HepG2 (cell line): ENCODE measurements at regions not wholly inside any gene's neighbourhood (a gene's known extent, or its start where the extent isn't known, plus 50 kb on each side); places are given as distances from the start of the nearest gene placed in this dataset.

Experiments
- ARNTL ChIP-seq: sonication (generic); formaldehyde crosslinking; IDR thresholded peaks from 2 replicates; pipeline ENCODE4 v1.4.0; 2020; ENCODE audit warnings: mild to moderate bottlenecking, missing genetic modification reagents
- ATF1 ChIP-seq: IDR thresholded peaks from 2 replicates; pipeline ENCODE4 v1.6.1; 2016; ENCODE audit warnings: mild to moderate bottlenecking, control low read depth
- BCL6 ChIP-seq: IDR thresholded peaks from 2 replicates; pipeline ENCODE4 v1.6.1; 2016; ENCODE audit warnings: missing genetic modification reagents, missing compliant biosample characterization
- BCLAF1 ChIP-seq: fragments of 450-650 bp; IDR thresholded peaks from 2 replicates; pipeline ENCODE4 v1.6.1; 2017; ENCODE audit warnings: mild to moderate bottlenecking
- CEBPG ChIP-seq: IDR thresholded peaks from 2 replicates; pipeline ENCODE4 v1.6.1; 2016
- HHEX ChIP-seq: IDR thresholded peaks from 2 replicates; pipeline ENCODE4 v1.6.1; 2016; ENCODE audit warnings: control low read depth
- NR2F6 ChIP-seq, 2 experiments: IDR thresholded peaks; 2 replicates each; pipeline ENCODE4 v1.6.1; 2016; ENCODE audit warnings: antibody characterized with exemption in 1 of 2, mild to moderate bottlenecking in 1 of 2
- NR3C1 ChIP-seq: sonication (generic); formaldehyde crosslinking; IDR thresholded peaks from 2 replicates; pipeline ENCODE4 v1.4.0; 2020; ENCODE audit warnings: missing genetic modification reagents
- RFX3 ChIP-seq: IDR thresholded peaks from 2 replicates; pipeline ENCODE4 v1.6.1; 2016; ENCODE audit warnings: missing biosample characterization, missing genetic modification reagents
- RFX5 ChIP-seq: IDR thresholded peaks from 2 replicates; pipeline ENCODE4 v1.6.1; 2011; ENCODE audit warnings: low read depth, low read length, improper control_type of control experiment
- RXRB ChIP-seq: IDR thresholded peaks from 2 replicates; pipeline ENCODE4 v1.6.1; 2016; ENCODE audit warnings: borderline replicate concordance, missing genetic modification reagents, missing compliant biosample characterization
- SIN3A ChIP-seq: IDR thresholded peaks from 2 replicates; pipeline ENCODE4 v1.6.1; 2011; ENCODE audit warnings: low read depth, mild to moderate bottlenecking, control low read depth, low read length, borderline replicate concordance
- SOX5 ChIP-seq: IDR thresholded peaks from 2 replicates; pipeline ENCODE4 v1.6.1; 2016; ENCODE audit warnings: borderline replicate concordance
- SP4 ChIP-seq: sonication (generic); formaldehyde crosslinking; IDR thresholded peaks from 2 replicates; pipeline ENCODE4 v1.8.1; 2023; ENCODE audit warnings: mild to moderate bottlenecking, missing genetic modification reagents
- TMF1 ChIP-seq: sonication (generic); formaldehyde crosslinking; IDR thresholded peaks from 2 replicates; pipeline ENCODE4 v1.8.1; 2022; ENCODE audit warnings: low read depth, missing genetic modification reagents
- ZFP36L2 ChIP-seq: sonication (generic); formaldehyde crosslinking; IDR thresholded peaks from 2 replicates; pipeline ENCODE4 v1.4.0; 2020; ENCODE audit warnings: missing genetic modification reagents
- ZNF253 ChIP-seq: sonication (generic); formaldehyde crosslinking; IDR thresholded peaks from 2 replicates; pipeline ENCODE4 v1.8.0; 2022; ENCODE audit warnings: mild to moderate bottlenecking, missing genetic modification reagents, borderline replicate concordance
- ZNF335 ChIP-seq: sonication (generic); formaldehyde crosslinking; IDR thresholded peaks from 2 replicates; pipeline ENCODE4 v1.4.0; 2020; ENCODE audit warnings: missing genetic modification reagents
- TF ChIP-seq, protein P1 (sequence below): IDR thresholded peaks from 2 replicates; pipeline ENCODE4 v1.6.1; 2016; ENCODE audit warnings: missing compliant biosample characterization, missing genetic modification reagents, borderline replicate concordance
- TF ChIP-seq, protein P2 (sequence below): sonication (generic); formaldehyde crosslinking; IDR thresholded peaks from 2 replicates; pipeline ENCODE4 v1.5.0; 2020; ENCODE audit warnings: mild to moderate bottlenecking, missing genetic modification reagents, borderline replicate concordance

DNA sequence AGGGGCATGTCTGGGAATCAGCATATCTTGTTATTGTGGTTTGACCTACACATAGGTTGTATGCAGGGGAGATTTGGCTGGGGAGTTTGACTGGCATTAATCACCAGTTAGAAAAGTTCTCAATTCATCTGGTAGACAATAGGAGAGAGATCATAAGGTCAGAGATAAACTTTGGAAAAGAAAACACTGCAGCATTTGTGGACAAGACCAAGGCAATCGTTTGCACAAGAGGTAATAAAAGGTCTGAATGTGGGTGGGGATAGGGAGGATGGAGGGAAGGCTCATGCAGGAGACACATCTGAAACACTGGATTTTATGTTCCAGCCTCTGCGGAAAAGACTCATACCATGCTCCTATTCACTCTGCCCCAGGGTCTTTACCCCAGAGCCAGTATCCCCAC is 136.9 kb downstream of the MAIP1 start (continued):
- TF ChIP-seq BCLAF1 (no peak), TMF1 (no peak), ZNF335 (CRISPR knock-in tag) (no peak), HHEX (CRISPR knock-in tag) (peak; percentile 28; the same call in 1 of the 2 replicates), SP4 (CRISPR knock-in tag) (no peak), ATF1 (CRISPR knock-in tag) (no peak), RXRB (no peak), RFX5 (no peak), NR2F6 (IDR thresholded peaks at IDR 0.05) (peak; percentile 58), NR2F6 (CRISPR knock-in tag; IDR thresholded peaks at IDR 0.05) (peak; percentile 50; the same call in 1 of the 2 replicates), ARNTL (CRISPR knock-in tag) (no peak), NR3C1 (CRISPR knock-in tag) (no peak), CEBPG (CRISPR knock-in tag) (0 out of 2 replicates have a peak, but pooled peaks have one; percentile 25), ZNF253 (CRISPR knock-in tag) (no peak), SOX5 (CRISPR knock-in tag) (peak; percentile 87), ZFP36L2 (CRISPR knock-in tag) (no peak), RFX3 (CRISPR knock-in tag) (no peak), SIN3A (no peak), BCL6 (0 out of 2 replicates have a peak, but pooled peaks have one; percentile 12)
- TF ChIP-seq, protein P1, sequence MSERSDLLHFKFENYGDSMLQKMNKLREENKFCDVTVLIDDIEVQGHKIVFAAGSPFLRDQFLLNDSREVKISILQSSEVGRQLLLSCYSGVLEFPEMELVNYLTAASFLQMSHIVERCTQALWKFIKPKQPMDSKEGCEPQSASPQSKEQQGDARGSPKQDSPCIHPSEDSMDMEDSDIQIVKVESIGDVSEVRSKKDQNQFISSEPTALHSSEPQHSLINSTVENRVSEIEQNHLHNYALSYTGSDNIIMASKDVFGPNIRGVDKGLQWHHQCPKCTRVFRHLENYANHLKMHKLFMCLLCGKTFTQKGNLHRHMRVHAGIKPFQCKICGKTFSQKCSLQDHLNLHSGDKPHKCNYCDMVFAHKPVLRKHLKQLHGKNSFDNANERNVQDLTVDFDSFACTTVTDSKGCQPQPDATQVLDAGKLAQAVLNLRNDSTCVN (CRISPR knock-in tag), result no peak
- TF ChIP-seq, protein P2, sequence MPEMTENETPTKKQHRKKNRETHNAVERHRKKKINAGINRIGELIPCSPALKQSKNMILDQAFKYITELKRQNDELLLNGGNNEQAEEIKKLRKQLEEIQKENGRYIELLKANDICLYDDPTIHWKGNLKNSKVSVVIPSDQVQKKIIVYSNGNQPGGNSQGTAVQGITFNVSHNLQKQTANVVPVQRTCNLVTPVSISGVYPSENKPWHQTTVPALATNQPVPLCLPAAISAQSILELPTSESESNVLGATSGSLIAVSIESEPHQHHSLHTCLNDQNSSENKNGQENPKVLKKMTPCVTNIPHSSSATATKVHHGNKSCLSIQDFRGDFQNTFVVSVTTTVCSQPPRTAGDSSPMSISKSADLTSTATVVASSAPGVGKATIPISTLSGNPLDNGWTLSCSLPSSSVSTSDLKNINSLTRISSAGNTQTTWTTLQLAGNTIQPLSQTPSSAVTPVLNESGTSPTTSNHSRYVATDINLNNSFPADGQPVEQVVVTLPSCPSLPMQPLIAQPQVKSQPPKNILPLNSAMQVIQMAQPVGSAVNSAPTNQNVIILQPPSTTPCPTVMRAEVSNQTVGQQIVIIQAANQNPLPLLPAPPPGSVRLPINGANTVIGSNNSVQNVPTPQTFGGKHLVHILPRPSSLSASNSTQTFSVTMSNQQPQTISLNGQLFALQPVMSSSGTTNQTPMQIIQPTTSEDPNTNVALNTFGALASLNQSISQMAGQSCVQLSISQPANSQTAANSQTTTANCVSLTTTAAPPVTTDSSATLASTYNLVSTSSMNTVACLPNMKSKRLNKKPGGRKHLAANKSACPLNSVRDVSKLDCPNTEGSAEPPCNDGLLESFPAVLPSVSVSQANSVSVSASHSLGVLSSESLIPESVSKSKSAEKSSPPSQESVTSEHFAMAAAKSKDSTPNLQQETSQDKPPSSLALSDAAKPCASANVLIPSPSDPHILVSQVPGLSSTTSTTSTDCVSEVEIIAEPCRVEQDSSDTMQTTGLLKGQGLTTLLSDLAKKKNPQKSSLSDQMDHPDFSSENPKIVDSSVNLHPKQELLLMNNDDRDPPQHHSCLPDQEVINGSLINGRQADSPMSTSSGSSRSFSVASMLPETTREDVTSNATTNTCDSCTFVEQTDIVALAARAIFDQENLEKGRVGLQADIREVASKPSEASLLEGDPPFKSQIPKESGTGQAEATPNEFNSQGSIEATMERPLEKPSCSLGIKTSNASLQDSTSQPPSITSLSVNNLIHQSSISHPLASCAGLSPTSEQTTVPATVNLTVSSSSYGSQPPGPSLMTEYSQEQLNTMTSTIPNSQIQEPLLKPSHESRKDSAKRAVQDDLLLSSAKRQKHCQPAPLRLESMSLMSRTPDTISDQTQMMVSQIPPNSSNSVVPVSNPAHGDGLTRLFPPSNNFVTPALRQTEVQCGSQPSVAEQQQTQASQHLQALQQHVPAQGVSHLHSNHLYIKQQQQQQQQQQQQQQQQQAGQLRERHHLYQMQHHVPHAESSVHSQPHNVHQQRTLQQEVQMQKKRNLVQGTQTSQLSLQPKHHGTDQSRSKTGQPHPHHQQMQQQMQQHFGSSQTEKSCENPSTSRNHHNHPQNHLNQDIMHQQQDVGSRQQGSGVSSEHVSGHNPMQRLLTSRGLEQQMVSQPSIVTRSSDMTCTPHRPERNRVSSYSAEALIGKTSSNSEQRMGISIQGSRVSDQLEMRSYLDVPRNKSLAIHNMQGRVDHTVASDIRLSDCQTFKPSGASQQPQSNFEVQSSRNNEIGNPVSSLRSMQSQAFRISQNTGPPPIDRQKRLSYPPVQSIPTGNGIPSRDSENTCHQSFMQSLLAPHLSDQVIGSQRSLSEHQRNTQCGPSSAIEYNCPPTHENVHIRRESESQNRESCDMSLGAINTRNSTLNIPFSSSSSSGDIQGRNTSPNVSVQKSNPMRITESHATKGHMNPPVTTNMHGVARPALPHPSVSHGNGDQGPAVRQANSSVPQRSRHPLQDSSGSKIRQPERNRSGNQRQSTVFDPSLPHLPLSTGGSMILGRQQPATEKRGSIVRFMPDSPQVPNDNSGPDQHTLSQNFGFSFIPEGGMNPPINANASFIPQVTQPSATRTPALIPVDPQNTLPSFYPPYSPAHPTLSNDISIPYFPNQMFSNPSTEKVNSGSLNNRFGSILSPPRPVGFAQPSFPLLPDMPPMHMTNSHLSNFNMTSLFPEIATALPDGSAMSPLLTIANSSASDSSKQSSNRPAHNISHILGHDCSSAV, result no peak
